MM.1S (cell line): ENCODE measurements at regions not wholly inside any gene's neighbourhood (a gene's known extent, or its start where the extent isn't known, plus 50 kb on each side); places are given as distances from the start of the nearest gene placed in this dataset.
A peak's percentile ranks its signal among the peaks of the same experiment; 100 is the strongest.

ENCODE experiments used
- DNase-seq: peaks from one replicate; pipeline ENCODE4 v3.0.0-alpha.2; 2015
- H2AFZ ChIP-seq: fragments of 300-600 bp; sonication (generic); 2 replicates; pipeline ENCODE4 v1.6.0; 2016; ENCODE audit warnings: antibody characterized with exemption, low read length
- H3F3A ChIP-seq: fragments of 300-600 bp; sonication (generic); 2 replicates; pipeline ENCODE4 v1.6.1; 2016; ENCODE audit warnings: mild to moderate bottlenecking, antibody characterized with exemption, low read length, moderate library complexity, mixed read lengths; ENCODE audit not compliant: insufficient read depth
- H3K27ac ChIP-seq: fragments of 300-600 bp; sonication (generic); 2 replicates; pipeline ENCODE4 v1.5.1; 2016; ENCODE audit warnings: mild to moderate bottlenecking, low read length
- H3K27me3 ChIP-seq: fragments of 300-600 bp; sonication (generic); replicated peaks from 2 replicates; pipeline ENCODE4 v1.6.0; 2016; ENCODE audit warnings: low read length; ENCODE audit not compliant: insufficient read depth
- H3K36me3 ChIP-seq: fragments of 300-600 bp; sonication (generic); replicated peaks from 2 replicates; pipeline ENCODE4 v1.6.1; 2016; ENCODE audit warnings: mild to moderate bottlenecking, low read length, mixed read lengths; ENCODE audit not compliant: insufficient read depth
- H3K4me1 ChIP-seq: fragments of 300-600 bp; sonication (generic); 2 replicates; pipeline ENCODE4 v1.6.1; 2016; ENCODE audit warnings: low read length, mixed read lengths
- H3K4me2 ChIP-seq: fragments of 300-600 bp; sonication (generic); 2 replicates; pipeline ENCODE4 v1.6.0; 2016; ENCODE audit warnings: low read depth, low read length
- H3K4me3 ChIP-seq: fragments of 300-600 bp; sonication (generic); 2 replicates; pipeline ENCODE4 v1.5.1; 2016; ENCODE audit warnings: low read length, mixed read lengths
- H3K79me2 ChIP-seq: fragments of 300-600 bp; sonication (generic); 2 replicates; pipeline ENCODE4 v1.6.1; 2016; ENCODE audit warnings: mixed run types, low read length, mixed read lengths
- H3K9ac ChIP-seq: fragments of 300-600 bp; sonication (generic); 2 replicates; pipeline ENCODE4 v1.6.1; 2016; ENCODE audit warnings: low read length, mixed read lengths
- H3K9me2 ChIP-seq: fragments of 300-600 bp; sonication (generic); replicated peaks from 2 replicates; pipeline ENCODE4 v1.6.1; 2016; ENCODE audit warnings: mild to moderate bottlenecking, low read length, mixed read lengths; ENCODE audit not compliant: insufficient read depth
- H3K9me3 ChIP-seq: fragments of 300-600 bp; sonication (generic); replicated peaks from 2 replicates; pipeline ENCODE4 v1.6.1; 2016; ENCODE audit warnings: mild to moderate bottlenecking, low read length, mixed read lengths; ENCODE audit not compliant: insufficient read depth
- H4K20me1 ChIP-seq: fragments of 300-600 bp; sonication (generic); 2 replicates; pipeline ENCODE4 v1.6.1; 2016; ENCODE audit warnings: mild to moderate bottlenecking, low read length, moderate library complexity, mixed read lengths; ENCODE audit not compliant: insufficient read depth
- EZH2 ChIP-seq: fragments of 300-600 bp; sonication (generic); optimal IDR thresholded peaks from 2 replicates; pipeline ENCODE3; 2017; ENCODE audit warnings: low read depth, mild to moderate bottlenecking, antibody characterized with exemption, low read length, mixed read lengths
- EZH2phosphoT487 ChIP-seq: fragments of 300-600 bp; sonication (generic); IDR thresholded peaks from 2 replicates; pipeline ENCODE4 v1.6.1; 2018; ENCODE audit warnings: antibody characterized with exemption, low read length
- TF ChIP-seq, protein P1 (sequence below): fragments of 300-600 bp; sonication (generic); IDR thresholded peaks from 2 replicates; pipeline ENCODE4 v1.5.1; 2016; ENCODE audit warnings: antibody characterized with exemption, low read length, mixed read lengths

DNA sequence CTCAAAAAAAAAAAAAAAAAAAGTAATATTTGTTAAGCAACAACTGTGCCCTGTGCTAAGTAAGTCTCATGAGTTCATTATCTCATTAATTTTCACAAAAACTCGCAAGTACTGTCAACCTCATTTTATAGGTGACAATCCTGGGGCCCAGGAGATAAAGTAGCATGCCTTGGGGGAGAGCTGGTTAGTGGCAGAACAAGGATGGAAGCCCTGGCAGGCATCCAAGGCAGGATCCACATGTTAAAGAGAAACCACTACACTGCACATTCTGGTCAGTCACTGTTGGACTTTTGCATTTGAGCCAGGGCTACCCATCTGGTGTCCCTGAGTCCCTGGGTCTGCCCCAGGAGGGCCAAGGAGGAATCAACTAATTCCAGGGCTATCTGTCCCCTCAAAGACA lies 54.6 kb downstream of the ZFP36L2 start:
- Histone ChIP-seq H3K4me3 (no peak overlapping the region), H3K79me2 (no peaks in the 10 kb centered on the region), H3F3A (peaks cover 16% of the 10 kb centered on the region), H3K9ac (no peak overlapping the region), H3K9me3 (no peaks in the 10 kb centered on the region), H3K9me2 (no peaks in the 10 kb centered on the region), H3K27me3 (no peaks in the 10 kb centered on the region), H4K20me1 (no peaks in the 10 kb centered on the region), H3K4me1 (peaks cover 47% of the 10 kb centered on the region), H3K27ac (no peak overlapping the region), H3K4me2 (no peak overlapping the region), H2AFZ (no peak overlapping the region), H3K36me3 (no peaks in the 10 kb centered on the region)
- TF ChIP-seq EZH2 (no peak), EZH2phosphoT487 (no peak)
- TF ChIP-seq, protein P1, sequence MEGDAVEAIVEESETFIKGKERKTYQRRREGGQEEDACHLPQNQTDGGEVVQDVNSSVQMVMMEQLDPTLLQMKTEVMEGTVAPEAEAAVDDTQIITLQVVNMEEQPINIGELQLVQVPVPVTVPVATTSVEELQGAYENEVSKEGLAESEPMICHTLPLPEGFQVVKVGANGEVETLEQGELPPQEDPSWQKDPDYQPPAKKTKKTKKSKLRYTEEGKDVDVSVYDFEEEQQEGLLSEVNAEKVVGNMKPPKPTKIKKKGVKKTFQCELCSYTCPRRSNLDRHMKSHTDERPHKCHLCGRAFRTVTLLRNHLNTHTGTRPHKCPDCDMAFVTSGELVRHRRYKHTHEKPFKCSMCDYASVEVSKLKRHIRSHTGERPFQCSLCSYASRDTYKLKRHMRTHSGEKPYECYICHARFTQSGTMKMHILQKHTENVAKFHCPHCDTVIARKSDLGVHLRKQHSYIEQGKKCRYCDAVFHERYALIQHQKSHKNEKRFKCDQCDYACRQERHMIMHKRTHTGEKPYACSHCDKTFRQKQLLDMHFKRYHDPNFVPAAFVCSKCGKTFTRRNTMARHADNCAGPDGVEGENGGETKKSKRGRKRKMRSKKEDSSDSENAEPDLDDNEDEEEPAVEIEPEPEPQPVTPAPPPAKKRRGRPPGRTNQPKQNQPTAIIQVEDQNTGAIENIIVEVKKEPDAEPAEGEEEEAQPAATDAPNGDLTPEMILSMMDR, result no peak
- DNase-seq, result no peak

DNA sequence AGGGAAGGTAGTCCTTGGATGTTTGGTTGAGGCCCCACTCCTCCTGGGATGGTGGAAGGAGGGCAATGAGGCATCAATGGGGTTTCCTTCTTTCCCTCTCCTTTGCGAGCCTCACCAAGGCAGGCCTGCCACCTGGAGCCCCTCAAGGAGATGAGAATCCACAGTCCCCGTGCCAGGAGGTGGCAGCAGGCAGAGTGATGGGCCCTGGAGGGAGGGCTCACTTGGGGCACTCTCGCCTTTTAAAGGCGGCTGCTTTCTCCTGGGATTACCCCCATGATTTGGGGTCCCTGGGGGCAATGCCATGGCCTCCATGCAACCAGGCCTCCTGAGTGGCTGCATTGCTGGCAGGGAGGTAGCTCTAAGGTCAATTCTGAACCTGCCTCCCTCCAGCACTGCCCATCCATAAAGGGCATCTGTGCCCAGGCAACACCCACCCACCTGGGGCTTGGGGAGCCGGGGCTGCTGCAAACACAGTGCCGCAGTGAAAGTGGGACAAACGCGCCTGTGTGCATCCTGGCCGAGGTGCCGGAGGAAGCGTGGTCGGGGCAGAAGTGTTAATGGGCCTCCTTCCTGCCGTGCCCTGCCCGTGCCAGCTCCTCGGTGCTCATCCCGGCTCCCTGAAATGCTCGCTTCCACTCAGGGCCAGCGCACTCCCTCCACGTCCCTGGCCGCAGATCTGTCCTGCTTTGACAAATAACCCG lies 55.9 kb downstream of the ZFP36L2 start:
- no peak overlapping the region for H3K4me3 ChIP-seq
- H3K9me2 ChIP-seq, result no peaks in the 10 kb centered on the region
- DNase-seq, result no peak
- no peak overlapping the region for H3K4me2 ChIP-seq
- no peaks in the 10 kb centered on the region for H3K36me3 ChIP-seq
- no peaks in the 10 kb centered on the region for H3K27me3 ChIP-seq
- H3K27ac ChIP-seq, result no peak overlapping the region
- peaks cover 16% of the 10 kb centered on the region for H3F3A ChIP-seq
- no peaks in the 10 kb centered on the region for H3K79me2 ChIP-seq
- H3K9me3 ChIP-seq, result no peaks in the 10 kb centered on the region
- H2AFZ ChIP-seq, result no peak overlapping the region
- H3K4me1 ChIP-seq, result peaks cover 40% of the 10 kb centered on the region
- TF ChIP-seq, protein P1, result no peak
- TF ChIP-seq EZH2 (no peak), EZH2phosphoT487 (no peak)
- H4K20me1 ChIP-seq, result no peaks in the 10 kb centered on the region
- no peak overlapping the region for H3K9ac ChIP-seq

GRCh38 chr2:43169987-43170386 lies 56.4 kb downstream of the ZFP36L2 start:
- Histone ChIP-seq H2AFZ (peak overlapping the region; percentile 43; the same call in 1 of the 2 replicates), H3K4me1 (peaks cover 34% of the 10 kb centered on the region)

More at GRCh38 chr2:43169987-43170386, 56.4 kb downstream of the ZFP36L2 start:
- Histone ChIP-seq H3K27me3 (no peaks in the 10 kb centered on the region), H3K9me2 (no peaks in the 10 kb centered on the region), H3K9me3 (no peaks in the 10 kb centered on the region), H3K4me3 (no peak overlapping the region), H3K36me3 (no peaks in the 10 kb centered on the region), H4K20me1 (no peaks in the 10 kb centered on the region), H3K4me2 (no peak overlapping the region), H3K9ac (no peak overlapping the region), H3K79me2 (no peaks in the 10 kb centered on the region), H3F3A (peaks cover 11% of the 10 kb centered on the region), H3K27ac (no peak overlapping the region)
- TF ChIP-seq, protein P1, result peak; percentile 85
- no peak for TF ChIP-seq EZH2phosphoT487
- peak; percentile 60 for DNase-seq
